CD14-positive monocyte (primary cell): ENCODE measurements at regions not wholly inside any gene's neighbourhood (a gene's known extent, or its start where the extent isn't known, plus 50 kb on each side); places are given as distances from the start of the nearest gene placed in this dataset.

ENCODE experiments used
- DNase-seq, 3 donors: peaks; one replicate each; pipeline ENCODE4 v3.0.0-alpha.2; 2011 to 2022
- H2AFZ ChIP-seq: 2 replicates; pipeline ENCODE4 v1.6.0; 2012; ENCODE audit warnings: mild to moderate bottlenecking, low read depth, low read length, inconsistent platforms; ENCODE audit not compliant: insufficient read depth, poor library complexity, severe bottlenecking
- H3K27ac ChIP-seq, 2 donors: 1 replicate in 1 of 2; 2 replicates in 1 of 2; pipeline ENCODE4 v1.5.1; 2012 to 2013; ENCODE audit warnings: low read length in 2 of 2, control low read depth in 1 of 2, inconsistent platforms in 1 of 2, low read depth in 1 of 2, mild to moderate bottlenecking in 1 of 2
- H3K27me3 ChIP-seq, 2 donors: one replicate each; pipeline versions ENCODE4 v1.6.0 to v1.6.1; 2011 to 2013; ENCODE audit warnings: low read length in 2 of 2; ENCODE audit not compliant: control insufficient read depth in 2 of 2, insufficient read depth in 2 of 2
- H3K36me3 ChIP-seq, 2 donors: replicated peaks in 1 of 2; 1 replicate in 1 of 2; 2 replicates in 1 of 2; pipeline versions ENCODE4 v1.5.1 to v1.6.1; 2012 to 2013; ENCODE audit warnings: low read length in 2 of 2, control low read depth in 1 of 2, inconsistent platforms in 1 of 2, mild to moderate bottlenecking in 1 of 2; ENCODE audit not compliant: insufficient read depth in 2 of 2, control insufficient read depth in 1 of 2
- H3K4me1 ChIP-seq, 2 donors: 1 replicate in 1 of 2; 2 replicates in 1 of 2; pipeline versions ENCODE4 v1.5.1 to v1.6.1; 2012 to 2013; ENCODE audit warnings: low read length in 2 of 2, control low read depth in 1 of 2, inconsistent platforms in 1 of 2, mild to moderate bottlenecking in 1 of 2, moderate library complexity in 1 of 2; ENCODE audit not compliant: insufficient read depth in 2 of 2, control insufficient read depth in 1 of 2
- H3K4me2 ChIP-seq: replicated peaks from 2 replicates; pipeline ENCODE3; 2012; ENCODE audit warnings: low read length, moderate library complexity, mild to moderate bottlenecking; ENCODE audit not compliant: poor library complexity, severe bottlenecking; ENCODE audit errors: extremely low read depth
- H3K4me3 ChIP-seq, 3 experiments: fragments of 200-600 bp in 1 of 3; sonication (generic) in 1 of 3; replicated peaks in 1 of 3; 1 replicate in 2 of 3; 2 replicates in 1 of 3; pipeline ENCODE4 v1.5.1; 2011 to 2013; ENCODE audit warnings: low read length in 3 of 3, mild to moderate bottlenecking in 3 of 3, control low read depth in 2 of 3, low read depth in 2 of 3, inconsistent platforms in 1 of 3, moderate library complexity in 1 of 3
- H3K79me2 ChIP-seq: 2 replicates; pipeline ENCODE4 v1.6.0; 2012; ENCODE audit warnings: mild to moderate bottlenecking, control low read depth, inconsistent platforms, low read length, moderate library complexity; ENCODE audit not compliant: insufficient read depth
- H3K9ac ChIP-seq: 2 replicates; pipeline ENCODE4 v1.6.0; 2017; ENCODE audit warnings: low read length, mild to moderate bottlenecking; ENCODE audit not compliant: insufficient read depth, poor library complexity, severe bottlenecking
- H3K9me3 ChIP-seq, 2 donors: replicated peaks in 1 of 2; 1 replicate in 1 of 2; 2 replicates in 1 of 2; pipeline versions ENCODE4 v1.5.1 to v1.6.1; 2012 to 2013; ENCODE audit warnings: low read length in 2 of 2, control low read depth in 1 of 2; ENCODE audit not compliant: control insufficient read depth in 1 of 2, insufficient read depth in 1 of 2
- H4K20me1 ChIP-seq: 2 replicates; pipeline ENCODE4 v1.6.0; 2012; ENCODE audit warnings: mild to moderate bottlenecking, low read length, control low read depth, moderate library complexity; ENCODE audit not compliant: insufficient read depth
- H3K27ac Mint-ChIP-seq, 7 donors: one replicate each; pipeline ENCODE4 v1.8.0; 2020; ENCODE audit warnings: mild to moderate bottlenecking in 7 of 7, mixed read lengths in 7 of 7, moderate library complexity in 6 of 7, inconsistent platforms in 2 of 7
- H3K27me3 Mint-ChIP-seq, 3 donors: one replicate each; pipeline ENCODE4 v1.8.0; 2021 to 2022; ENCODE audit warnings: low read depth in 3 of 3, mild to moderate bottlenecking in 3 of 3, mixed read lengths in 3 of 3, moderate library complexity in 3 of 3, inconsistent platforms in 1 of 3
- H3K36me3 Mint-ChIP-seq, 2 donors: one replicate each; pipeline ENCODE4 v1.8.0; 2020; ENCODE audit warnings: mixed read lengths in 2 of 2, inconsistent platforms in 1 of 2, mild to moderate bottlenecking in 1 of 2
- H3K4me1 Mint-ChIP-seq: one replicate; pipeline ENCODE4 v1.8.0; 2020; ENCODE audit warnings: mild to moderate bottlenecking, mixed read lengths
- H3K4me3 Mint-ChIP-seq, 2 donors: one replicate each; pipeline ENCODE4 v1.8.0; 2020; ENCODE audit warnings: mild to moderate bottlenecking in 2 of 2, mixed read lengths in 2 of 2, moderate library complexity in 1 of 2
- H3K9me3 Mint-ChIP-seq, 7 donors: one replicate each; pipeline ENCODE4 v1.8.0; 2020 to 2022; ENCODE audit warnings: mixed read lengths in 7 of 7, mild to moderate bottlenecking in 6 of 7, moderate library complexity in 6 of 7, inconsistent platforms in 2 of 7
- WGBS: methylation state at CpG from one replicate; pipeline ENCODE4 v1.1.5; 2013; ENCODE audit warnings: missing lambda C conversion rate; ENCODE audit not compliant: insufficient coverage; 5-methylcytosine and 5-hydroxymethylcytosine counted together
- intact Hi-C, 2 donors: fragments of 100-400 bp; cut with micrococcal nuclease; formaldehyde crosslinking; loops; one replicate each; pipeline versions ENCODE4 v1.15.0 to v1.15.1; 2023
- TF ChIP-seq, protein P1 (sequence below): fragments of 200-600 bp; IDR thresholded peaks from one replicate; pipeline ENCODE4 v1.8.0; 2022; ENCODE audit warnings: antibody characterized with exemption, mild to moderate bottlenecking

DNA sequence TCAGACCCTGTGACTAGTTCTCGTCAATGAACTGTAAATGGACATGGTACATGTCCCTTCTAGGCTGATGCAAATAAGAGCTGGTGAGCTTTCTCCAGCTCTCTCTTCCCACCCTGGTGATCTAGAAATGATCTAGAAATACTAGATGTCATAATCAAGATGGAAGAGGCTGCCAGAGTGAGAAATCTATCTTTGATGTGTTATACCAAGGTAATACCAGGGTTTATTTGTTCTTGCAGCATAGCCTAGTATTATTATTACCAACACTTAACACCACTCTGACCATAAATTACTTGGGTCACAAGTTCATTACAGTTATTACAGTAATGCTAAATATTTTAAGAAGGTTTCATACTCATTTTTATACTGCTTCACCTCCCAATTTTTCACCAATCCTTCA lies 138.4 kb upstream of the LMCD1 start:
- Histone ChIP-seq H3K27me3 (no peaks in the 10 kb centered on the region), H3K4me2 (no peak overlapping the region), H3K9ac (no peak overlapping the region), H3K27ac (no peak overlapping the region), H3K9me3 (peaks cover 0 to 4% of the 10 kb centered on the region in 2 donors), H3K4me3 (no peak overlapping the region), H2AFZ (no peak overlapping the region), H3K4me1 (no peaks in the 10 kb centered on the region), H3K36me3 (no peaks in the 10 kb centered on the region), H4K20me1 (no peaks in the 10 kb centered on the region), H3K79me2 (no peaks in the 10 kb centered on the region)
- H3K9me3 Mint-ChIP-seq, result peaks cover 0 to 9% (median 6%) of the 10 kb centered on the region in 7 donors
- DNase-seq, result no peak
- no CpG with 5 or more reads among the region's 1 CpG for WGBS
- intact Hi-C loops, result no loop called here
- no peaks in the 10 kb centered on the region for H3K4me1 Mint-ChIP-seq
- no peak overlapping the region for H3K4me3 Mint-ChIP-seq
- H3K27ac Mint-ChIP-seq, result no peak overlapping the region
- TF ChIP-seq, protein P1, sequence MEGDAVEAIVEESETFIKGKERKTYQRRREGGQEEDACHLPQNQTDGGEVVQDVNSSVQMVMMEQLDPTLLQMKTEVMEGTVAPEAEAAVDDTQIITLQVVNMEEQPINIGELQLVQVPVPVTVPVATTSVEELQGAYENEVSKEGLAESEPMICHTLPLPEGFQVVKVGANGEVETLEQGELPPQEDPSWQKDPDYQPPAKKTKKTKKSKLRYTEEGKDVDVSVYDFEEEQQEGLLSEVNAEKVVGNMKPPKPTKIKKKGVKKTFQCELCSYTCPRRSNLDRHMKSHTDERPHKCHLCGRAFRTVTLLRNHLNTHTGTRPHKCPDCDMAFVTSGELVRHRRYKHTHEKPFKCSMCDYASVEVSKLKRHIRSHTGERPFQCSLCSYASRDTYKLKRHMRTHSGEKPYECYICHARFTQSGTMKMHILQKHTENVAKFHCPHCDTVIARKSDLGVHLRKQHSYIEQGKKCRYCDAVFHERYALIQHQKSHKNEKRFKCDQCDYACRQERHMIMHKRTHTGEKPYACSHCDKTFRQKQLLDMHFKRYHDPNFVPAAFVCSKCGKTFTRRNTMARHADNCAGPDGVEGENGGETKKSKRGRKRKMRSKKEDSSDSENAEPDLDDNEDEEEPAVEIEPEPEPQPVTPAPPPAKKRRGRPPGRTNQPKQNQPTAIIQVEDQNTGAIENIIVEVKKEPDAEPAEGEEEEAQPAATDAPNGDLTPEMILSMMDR, result no peak
- H3K27me3 Mint-ChIP-seq, result peaks cover 0 to 2% (median 1%) of the 10 kb centered on the region in 3 donors
- H3K36me3 Mint-ChIP-seq, result no peaks in the 10 kb centered on the region

DNA sequence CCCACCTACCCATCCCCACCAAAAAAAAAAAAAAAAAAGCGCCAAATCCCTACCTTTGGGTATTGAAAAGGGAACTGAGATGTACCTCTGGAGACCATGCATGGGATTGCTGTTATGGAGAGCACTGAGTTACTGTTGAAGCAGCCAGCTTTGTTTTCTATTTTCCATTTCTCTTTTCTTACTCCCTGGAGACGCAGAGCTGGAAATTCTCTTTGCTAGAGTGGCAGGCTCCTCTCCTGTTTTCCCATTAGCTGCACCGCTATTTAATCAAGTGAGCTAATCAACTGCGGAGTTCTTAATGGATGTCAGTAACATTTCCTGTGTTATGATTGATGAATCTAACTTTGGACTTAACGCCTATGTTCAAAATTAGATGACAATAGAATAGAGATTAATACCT lies 136.1 kb upstream of the LMCD1 start:
- no peak overlapping the region for H2AFZ ChIP-seq
- no peak overlapping the region for H3K27ac Mint-ChIP-seq

More for the DNA sequence above, 136.1 kb upstream of the LMCD1 start:
- no CpG with 5 or more reads among the region's 5 CpGs for WGBS
- H3K9me3 Mint-ChIP-seq, result peaks cover 0 to 9% (median 3%) of the 10 kb centered on the region in 7 donors
- H3K4me3 Mint-ChIP-seq, result no peak overlapping the region
- no peak overlapping the region for H3K9ac ChIP-seq
- no peak overlapping the region for H3K4me2 ChIP-seq
- H3K27me3 Mint-ChIP-seq, result peaks cover 0 to 1% (median 1%) of the 10 kb centered on the region in 3 donors
- H3K79me2 ChIP-seq, result no peaks in the 10 kb centered on the region
- H3K27ac ChIP-seq, result no peak overlapping the region
- TF ChIP-seq, protein P1, result no peak
- intact Hi-C loops, result no loop called here
- H3K4me1 Mint-ChIP-seq, result no peaks in the 10 kb centered on the region
- no peaks in the 10 kb centered on the region for H3K36me3 Mint-ChIP-seq
- no peaks in the 10 kb centered on the region for H4K20me1 ChIP-seq
- H3K9me3 ChIP-seq, result peaks cover 0 to 3% of the 10 kb centered on the region in 2 donors
- DNase-seq, result no peak
- no peaks in the 10 kb centered on the region for H3K4me1 ChIP-seq
- no peaks in the 10 kb centered on the region for H3K27me3 ChIP-seq
- H3K4me3 ChIP-seq, result no peak overlapping the region
- no peaks in the 10 kb centered on the region for H3K36me3 ChIP-seq
